ENCODE measurements at regions not wholly inside any gene's neighbourhood (a gene's known extent, or its start where the extent isn't known, plus 50 kb on each side); places are given as distances from the start of the nearest gene placed in this dataset.

- Histone ChIP-seq H3K27ac (ENCODE audit: extremely low read depth, low read depth, low read length) (no peak overlapping the region; the same call in 1 of the 2 replicates), H3K36me3 (ENCODE audit: control insufficient read depth in 2 of 2, insufficient read depth in 1 of 2, low read length in 2 of 2) (no peaks in the 10 kb centered on the region), H3K4me3 (ENCODE audit: low read depth, low read length) (no peak overlapping the region), H3K9me3 (ENCODE audit: control insufficient read depth, insufficient read depth, low read depth, low read length) (no peaks in the 10 kb centered on the region), H3K4me1 (ENCODE audit: control insufficient read depth, insufficient read depth, low read length) (peaks cover 12% of the 10 kb centered on the region)
- ChIA-PET POLR2A (no interaction called here), CTCF (no interaction called here)
- TF ChIP-seq ZNF184 (tag by site-specific recombination; IDR thresholded peaks at IDR 0.05) (0 out of 2 replicates have a peak, but pooled peaks have one; percentile 49), OVOL3 (tag by site-specific recombination; IDR thresholded peaks at IDR 0.05) (no peak), ZNF580 (tag by site-specific recombination; IDR thresholded peaks at IDR 0.05) (no peak)
Observed at GRCh38 chr21:33977017-33977720, 61.6 kb upstream of the ATP5PO start.

GRCh38 chr21:33976082-33977016, 60.7 kb upstream of the ATP5PO start:
- POLR2A ChIA-PET = no interaction called here
- TF ChIP-seq ZNF558 (tag by site-specific recombination; IDR thresholded peaks at IDR 0.05) = 0 out of 2 replicates have a peak, but pooled peaks have one; percentile 27
- peak; percentile 54; the same call in 1 of the 2 replicates for TF ChIP-seq ZNF518A (tag by site-specific recombination; conservative IDR thresholded peaks at IDR 0.05; ENCODE audit: low read depth)
- no peak for TF ChIP-seq ZBTB11 (tag by site-specific recombination; conservative IDR thresholded peaks at IDR 0.05; ENCODE audit: low read depth)
- TF ChIP-seq PRDM10 (tag by site-specific recombination; IDR thresholded peaks at IDR 0.05) = peak; percentile 86
- TF ChIP-seq ZNF76 (tag by site-specific recombination; IDR thresholded peaks at IDR 0.05; ENCODE audit: borderline replicate concordance, low read depth) = peak; percentile 38; the same call in 1 of the 2 replicates
- TF ChIP-seq WT1 (tag by site-specific recombination; IDR thresholded peaks at IDR 0.05) = peak; percentile 97
- TF ChIP-seq ZNF10 (tag by site-specific recombination; IDR thresholded peaks at IDR 0.05) = no peak
- no peak for TF ChIP-seq ZNF776 (tag by site-specific recombination; IDR thresholded peaks at IDR 0.05; ENCODE audit: borderline replicate concordance)
- TF ChIP-seq ZBTB44 (tag by site-specific recombination; IDR thresholded peaks at IDR 0.05) = peak; percentile 42; the same call in 1 of the 2 replicates
- no peak for TF ChIP-seq ZNF843 (tag by site-specific recombination; IDR thresholded peaks at IDR 0.05)
- TF ChIP-seq ZBTB20 (tag by site-specific recombination; IDR thresholded peaks at IDR 0.05) = peak; percentile 77
- TF ChIP-seq KLF1 (tag by site-specific recombination; IDR thresholded peaks at IDR 0.05) = peak; percentile 63
- TF ChIP-seq GFI1B (tag by site-specific recombination; IDR thresholded peaks at IDR 0.05) = no peak
- 0 out of 2 replicates have a peak, but pooled peaks have one; percentile 18 for TF ChIP-seq ZBTB17 (tag by site-specific recombination; IDR thresholded peaks at IDR 0.05)

More at GRCh38 chr21:33976082-33977016, 60.7 kb upstream of the ATP5PO start:
- Histone ChIP-seq H3K27ac (ENCODE audit: extremely low read depth, low read depth, low read length) (peak overlapping the region; percentile 58), H3K4me1 (ENCODE audit: control insufficient read depth, insufficient read depth, low read length) (peaks cover 18% of the 10 kb centered on the region), H3K4me3 (ENCODE audit: low read depth, low read length) (no peak overlapping the region), H3K36me3 (ENCODE audit: control insufficient read depth in 2 of 2, insufficient read depth in 1 of 2, low read length in 2 of 2) (no peaks in the 10 kb centered on the region), H3K9me3 (ENCODE audit: control insufficient read depth, insufficient read depth, low read depth, low read length) (no peaks in the 10 kb centered on the region)
- CTCF ChIA-PET = no interaction called here
